ENCODE measurements at regions not wholly inside any gene's neighbourhood (a gene's known extent, or its start where the extent isn't known, plus 50 kb on each side); places are given as distances from the start of the nearest gene placed in this dataset.

DNA sequence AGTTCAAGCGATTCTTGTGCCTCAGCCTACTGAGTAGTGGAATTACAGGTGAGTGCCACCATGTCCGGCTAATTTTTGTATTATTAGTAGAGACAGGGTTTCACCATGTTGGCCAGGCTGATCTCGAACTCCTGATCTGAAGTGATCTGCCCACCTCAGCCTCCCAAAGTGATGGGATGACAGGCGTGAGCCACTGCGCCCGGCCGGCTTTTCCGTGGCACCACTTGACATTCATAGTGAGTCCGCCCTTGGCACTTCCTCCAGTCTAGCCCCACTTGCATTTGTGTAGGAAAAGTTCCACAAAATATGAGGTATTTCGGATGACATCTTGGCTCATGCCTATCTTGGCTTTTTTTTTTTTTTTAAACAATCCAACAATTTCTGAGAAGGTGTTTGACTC is 128.1 kb upstream of the ACBD5 start:
- TF ChIP-seq L3MBTL2 (conservative IDR thresholded peaks at IDR 0.05) (no peak), CTBP1 (IDR thresholded peaks at IDR 0.05; ENCODE audit: borderline replicate concordance) (no peak), FOXK2 (IDR thresholded peaks at IDR 0.05) (no peak), TARDBP (IDR thresholded peaks at IDR 0.05) (no peak), ELF4 (IDR thresholded peaks at IDR 0.05) (no peak), NFRKB (IDR thresholded peaks at IDR 0.05) (no peak), ARNT (IDR thresholded peaks at IDR 0.05) (no peak), SP1 (IDR thresholded peaks at IDR 0.05) (no peak), SUZ12 (IDR thresholded peaks at IDR 0.05) (no peak), HDGF (IDR thresholded peaks at IDR 0.05; ENCODE audit: borderline replicate concordance) (no peak)
- DNase-seq (ENCODE audit: extremely low spot score) = no peak
- ChIA-PET POLR2A (no interaction called here), CTCF (interaction anchor here (1.2 kb wide), 1 partner anchor 24 kb away, joined by 4 read pairs; no protein-coding TSS in a partner anchor)

DNA sequence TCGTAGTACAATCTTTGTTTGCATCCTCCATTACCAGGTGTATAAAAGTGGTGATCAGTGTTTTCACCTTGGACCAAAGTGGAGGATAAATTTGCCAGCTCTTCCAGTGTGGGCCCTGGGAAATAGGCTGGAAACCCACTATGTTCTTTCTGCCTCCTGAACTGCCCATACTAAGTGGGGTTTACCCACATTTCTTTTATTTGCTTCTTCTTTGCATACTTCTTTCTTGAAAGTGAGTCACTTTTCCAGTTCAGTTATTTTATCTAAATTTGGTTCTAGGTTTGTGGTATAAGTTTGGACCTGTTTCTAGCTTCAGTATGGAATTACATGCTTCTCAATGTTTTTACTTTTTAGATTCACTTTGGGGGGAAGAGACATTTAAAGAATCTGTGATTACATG is 126.2 kb upstream of the ACBD5 start:
- DNase-seq (ENCODE audit: extremely low spot score) = no peak
- ChIA-PET CTCF (no interaction called here), POLR2A (no interaction called here)
- no peak for TF ChIP-seq TARDBP (IDR thresholded peaks at IDR 0.05)
- no peak for TF ChIP-seq FOXK2 (IDR thresholded peaks at IDR 0.05)
- TF ChIP-seq SUZ12 (IDR thresholded peaks at IDR 0.05) = no peak
- no peak for TF ChIP-seq ELF4 (IDR thresholded peaks at IDR 0.05)
- TF ChIP-seq BHLHE40 (IDR thresholded peaks at IDR 0.05; ENCODE audit: borderline replicate concordance) = no peak
- no peak for TF ChIP-seq L3MBTL2 (conservative IDR thresholded peaks at IDR 0.05)
- no peak for TF ChIP-seq NFRKB (IDR thresholded peaks at IDR 0.05)
- TF ChIP-seq, protein P1, sequence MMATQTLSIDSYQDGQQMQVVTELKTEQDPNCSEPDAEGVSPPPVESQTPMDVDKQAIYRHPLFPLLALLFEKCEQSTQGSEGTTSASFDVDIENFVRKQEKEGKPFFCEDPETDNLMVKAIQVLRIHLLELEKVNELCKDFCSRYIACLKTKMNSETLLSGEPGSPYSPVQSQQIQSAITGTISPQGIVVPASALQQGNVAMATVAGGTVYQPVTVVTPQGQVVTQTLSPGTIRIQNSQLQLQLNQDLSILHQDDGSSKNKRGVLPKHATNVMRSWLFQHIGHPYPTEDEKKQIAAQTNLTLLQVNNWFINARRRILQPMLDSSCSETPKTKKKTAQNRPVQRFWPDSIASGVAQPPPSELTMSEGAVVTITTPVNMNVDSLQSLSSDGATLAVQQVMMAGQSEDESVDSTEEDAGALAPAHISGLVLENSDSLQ (IDR thresholded peaks at IDR 0.05) = no peak
- no peak for TF ChIP-seq FOXM1 (IDR thresholded peaks at IDR 0.05; ENCODE audit: borderline replicate concordance)
- no peak for TF ChIP-seq CTBP1 (IDR thresholded peaks at IDR 0.05; ENCODE audit: borderline replicate concordance)
- no peak for TF ChIP-seq ZNF384 (IDR thresholded peaks at IDR 0.05)
- no peak for TF ChIP-seq ARNT (IDR thresholded peaks at IDR 0.05)
- TF ChIP-seq FOXA1 (IDR thresholded peaks at IDR 0.05) = no peak
- no peak for TF ChIP-seq LEF1 (IDR thresholded peaks at IDR 0.05; ENCODE audit: borderline replicate concordance)

DNA sequence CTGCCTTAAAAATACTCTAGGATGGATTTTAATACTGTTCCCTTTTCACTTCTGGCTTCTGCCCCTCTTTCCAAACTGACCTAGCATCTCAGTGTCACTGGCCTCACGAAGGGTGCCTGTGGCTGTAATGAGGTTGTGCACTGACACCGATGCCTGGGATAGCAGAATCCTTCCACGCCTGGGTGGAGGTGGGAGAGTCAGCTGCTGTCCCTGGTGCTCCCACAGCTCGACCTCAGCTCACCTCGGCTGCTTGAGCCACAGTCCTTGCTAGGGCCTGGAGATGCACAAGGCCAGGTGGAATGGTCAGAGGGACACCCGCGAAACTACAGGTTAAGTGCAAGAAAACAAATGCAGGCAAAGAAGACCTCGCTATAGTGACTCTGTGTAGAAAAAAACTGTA is 123.4 kb upstream of the ACBD5 start:
- ChIA-PET CTCF (no interaction called here), POLR2A (no interaction called here)
- TF ChIP-seq LEF1 (IDR thresholded peaks at IDR 0.05; ENCODE audit: borderline replicate concordance) (no peak), ZNF384 (IDR thresholded peaks at IDR 0.05) (no peak), L3MBTL2 (conservative IDR thresholded peaks at IDR 0.05) (no peak), HDGF (IDR thresholded peaks at IDR 0.05; ENCODE audit: borderline replicate concordance) (no peak), FOXK2 (IDR thresholded peaks at IDR 0.05) (no peak), TARDBP (IDR thresholded peaks at IDR 0.05) (no peak), ARNT (IDR thresholded peaks at IDR 0.05) (no peak), ELF4 (IDR thresholded peaks at IDR 0.05) (no peak), NFRKB (IDR thresholded peaks at IDR 0.05) (no peak), FOXM1 (IDR thresholded peaks at IDR 0.05; ENCODE audit: borderline replicate concordance) (no peak), SP1 (IDR thresholded peaks at IDR 0.05) (no peak), FOXA1 (IDR thresholded peaks at IDR 0.05) (no peak), SUZ12 (IDR thresholded peaks at IDR 0.05) (no peak), BHLHE40 (IDR thresholded peaks at IDR 0.05; ENCODE audit: borderline replicate concordance) (no peak), CTBP1 (IDR thresholded peaks at IDR 0.05; ENCODE audit: borderline replicate concordance) (no peak)
- TF ChIP-seq, protein P1 (IDR thresholded peaks at IDR 0.05) = no peak
- no peak for DNase-seq (ENCODE audit: extremely low spot score)

DNA sequence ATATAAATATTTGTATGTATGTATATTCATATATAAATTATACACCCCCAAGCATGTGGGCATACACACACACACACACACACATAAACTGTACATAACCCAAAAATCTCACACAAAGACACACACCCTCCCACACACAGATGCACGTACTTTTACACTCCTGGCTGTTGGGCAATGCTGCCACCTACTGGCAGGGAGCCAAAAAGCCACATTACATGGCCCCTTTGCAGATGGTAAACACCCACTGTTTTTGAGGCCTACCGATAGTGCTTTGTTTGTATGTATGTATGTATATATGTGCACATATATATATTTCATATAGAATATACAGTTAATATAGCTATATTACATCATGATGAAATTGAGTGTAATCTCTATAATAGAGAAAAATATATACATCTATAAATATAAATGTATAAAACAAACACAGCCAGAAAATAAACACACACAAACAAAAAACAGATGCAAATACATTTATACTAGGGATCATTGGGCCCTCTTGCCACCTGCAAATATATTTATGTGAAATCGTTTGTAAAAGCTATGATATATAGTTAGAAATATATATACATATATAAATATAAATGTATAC is 120.1 kb upstream of the ACBD5 start:
- peak; percentile 54 for DNase-seq (ENCODE audit: extremely low spot score)
- ChIA-PET CTCF (interaction anchor here (0.6 to 0.7 kb wide), 2 partner anchors 47 to 1025 kb away, joined by 3 read pairs; no protein-coding TSS in a partner anchor), POLR2A (interaction anchor here (1.0 kb wide), 1 partner anchor 119 kb away, joined by 3 read pairs; no protein-coding TSS in a partner anchor)
- TF ChIP-seq BHLHE40 (IDR thresholded peaks at IDR 0.05; ENCODE audit: borderline replicate concordance) = no peak
- TF ChIP-seq CTBP1 (IDR thresholded peaks at IDR 0.05; ENCODE audit: borderline replicate concordance) = no peak
- TF ChIP-seq FOXM1 (IDR thresholded peaks at IDR 0.05; ENCODE audit: borderline replicate concordance) = no peak
- TF ChIP-seq FOXK2 (IDR thresholded peaks at IDR 0.05) = peak; percentile 72; the same call in 1 of the 2 replicates
- TF ChIP-seq LEF1 (IDR thresholded peaks at IDR 0.05; ENCODE audit: borderline replicate concordance) = no peak
- TF ChIP-seq ARNT (IDR thresholded peaks at IDR 0.05) = no peak
- no peak for TF ChIP-seq SP1 (IDR thresholded peaks at IDR 0.05)

DNA sequence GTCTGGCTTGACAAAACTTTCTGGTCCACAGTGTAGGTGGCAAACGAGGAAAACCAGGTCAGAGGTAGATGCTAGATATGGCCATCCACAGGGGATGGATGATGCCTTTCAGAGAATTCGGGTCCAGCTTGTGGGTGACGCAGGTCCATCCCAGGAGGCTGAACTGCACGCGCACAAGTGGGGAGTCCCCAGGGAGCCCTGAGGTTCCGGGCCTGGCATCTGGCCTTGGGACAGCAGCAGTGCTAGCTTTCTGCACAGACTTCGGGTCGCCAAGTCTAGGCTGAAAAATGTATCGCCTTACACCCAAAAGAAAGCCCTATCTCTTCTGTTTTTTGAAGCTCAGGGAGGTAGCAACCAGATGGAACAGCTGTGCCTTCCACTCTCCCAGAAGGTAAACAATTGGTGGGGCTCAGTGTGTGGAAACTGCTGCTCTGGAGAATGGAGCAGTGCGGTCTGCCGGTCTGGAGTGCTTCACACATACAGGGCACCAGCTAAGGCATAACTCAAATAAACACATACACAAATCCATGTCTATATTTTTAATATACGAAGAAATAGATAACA is 119.3 kb upstream of the ACBD5 start:
- no peak for DNase-seq (ENCODE audit: extremely low spot score)
- ChIA-PET CTCF (interaction anchor here (0.6 to 0.8 kb wide), 4 partner anchors 48 to 1026 kb away, joined by 3 to 6 read pairs (median 4); no protein-coding TSS in a partner anchor), POLR2A (interaction anchor here (1.0 kb wide), 1 partner anchor 118 kb away, joined by 3 read pairs; no protein-coding TSS in a partner anchor)
- TF ChIP-seq ZNF384 (IDR thresholded peaks at IDR 0.05) = no peak
- TF ChIP-seq FOXM1 (IDR thresholded peaks at IDR 0.05; ENCODE audit: borderline replicate concordance) = no peak
- TF ChIP-seq HDGF (IDR thresholded peaks at IDR 0.05; ENCODE audit: borderline replicate concordance) = no peak
- TF ChIP-seq NFRKB (IDR thresholded peaks at IDR 0.05) = no peak
- no peak for TF ChIP-seq ARNT (IDR thresholded peaks at IDR 0.05)

DNA sequence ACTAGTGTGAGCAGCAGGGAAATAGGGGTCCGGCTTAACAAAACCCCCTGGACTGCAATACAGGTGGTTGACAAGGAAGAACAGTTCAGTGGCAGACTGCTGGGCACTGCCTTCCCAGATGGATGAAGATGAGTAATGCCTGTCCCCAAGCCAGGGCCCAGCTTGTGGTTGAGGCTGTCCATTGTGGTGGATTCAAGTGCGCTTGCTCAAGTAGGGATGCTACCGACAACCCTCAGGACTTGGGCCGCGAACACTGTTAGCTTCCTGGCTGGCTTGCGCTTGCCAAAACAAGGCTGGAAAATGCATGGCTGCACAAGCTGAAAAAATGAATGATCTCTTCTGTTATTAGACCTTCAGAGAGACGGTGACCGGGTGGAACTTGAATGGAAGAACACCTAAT is 116.1 kb upstream of the ACBD5 start:
- DNase-seq (ENCODE audit: extremely low spot score) = no peak
- TF ChIP-seq TARDBP (IDR thresholded peaks at IDR 0.05) (no peak), HDGF (IDR thresholded peaks at IDR 0.05; ENCODE audit: borderline replicate concordance) (no peak), ARNT (IDR thresholded peaks at IDR 0.05) (no peak), ZNF384 (IDR thresholded peaks at IDR 0.05) (no peak), BHLHE40 (IDR thresholded peaks at IDR 0.05; ENCODE audit: borderline replicate concordance) (no peak)
- POLR2A ChIA-PET = no interaction called here
- CTCF ChIA-PET = no interaction called here

Data from HEK293T (cell line).